Gastroesophageal sphincter (tissue), 4 donors: ENCODE measurements at regions not wholly inside any gene's neighbourhood (a gene's known extent, or its start where the extent isn't known, plus 50 kb on each side); places are given as distances from the start of the nearest gene placed in this dataset.

ENCODE experiments used
- ATAC-seq: fragments of 150-250 bp; one replicate; pipeline ENCODE4 v1.9.1; 2016; ENCODE audit warnings: mild to moderate bottlenecking, moderate library complexity
- H3K27ac ChIP-seq, 4 donors: fragments of 200-600 bp; sonication (generic) in 3 of 4; 1 replicate in 3 of 4; 2 replicates in 1 of 4; pipeline ENCODE4 v1.5.1; 2016 to 2019
- H3K27me3 ChIP-seq: fragments of 200-600 bp; sonication (generic); one replicate; pipeline ENCODE4 v1.5.1; 2019
- H3K36me3 ChIP-seq, 2 donors: fragments of 200-600 bp; sonication (generic); one replicate each; pipeline ENCODE4 v1.5.1; 2019; ENCODE audit warnings: control low read depth in 1 of 2
- H3K4me1 ChIP-seq, 3 donors: fragments of 200-600 bp; sonication (generic); 1 replicate in 2 of 3; 2 replicates in 1 of 3; pipeline ENCODE4 v1.5.1; 2016 to 2019; ENCODE audit warnings: control low read depth in 2 of 3
- H3K4me3 ChIP-seq, 2 donors: fragments of 200-600 bp; sonication (generic); one replicate each; pipeline ENCODE4 v1.5.1; 2019; ENCODE audit warnings: mild to moderate bottlenecking in 1 of 2, moderate library complexity in 1 of 2
- H3K9me3 ChIP-seq, 3 donors: fragments of 200-600 bp; sonication (generic); one replicate each; pipeline ENCODE4 v1.5.1; 2017 to 2019; ENCODE audit warnings: control low read depth in 2 of 3
- CTCF ChIP-seq, 4 experiments: fragments of 200-600 bp in 2 of 4; fragments of 450-650 bp in 2 of 4; sonication (generic) in 1 of 4; IDR thresholded peaks; one replicate each; pipeline ENCODE4 v1.5.1; 2017 to 2019; ENCODE audit warnings: antibody characterized with exemption in 4 of 4, mild to moderate bottlenecking in 2 of 4, moderate library complexity in 2 of 4
- EP300 ChIP-seq: sonication (generic); formaldehyde crosslinking; IDR thresholded peaks from one replicate; pipeline ENCODE4 v1.6.1; 2017; ENCODE audit warnings: antibody characterized with exemption, mild to moderate bottlenecking
- POLR2A ChIP-seq, 2 donors: fragments of 450-650 bp; IDR thresholded peaks; one replicate each; pipeline ENCODE4 v1.6.1; 2017; ENCODE audit warnings: antibody characterized with exemption in 2 of 2, mild to moderate bottlenecking in 2 of 2, moderate library complexity in 1 of 2
- POLR2AphosphoS5 ChIP-seq: sonication (generic); formaldehyde crosslinking; IDR thresholded peaks from one replicate; pipeline ENCODE4 v1.6.1; 2017; ENCODE audit warnings: antibody characterized with exemption
- WGBS, 2 donors: methylation state at CpG; one replicate each; pipeline ENCODE4 v1.1.5; 2018; ENCODE audit warnings: low coverage in 1 of 2; 5-methylcytosine and 5-hydroxymethylcytosine counted together

DNA sequence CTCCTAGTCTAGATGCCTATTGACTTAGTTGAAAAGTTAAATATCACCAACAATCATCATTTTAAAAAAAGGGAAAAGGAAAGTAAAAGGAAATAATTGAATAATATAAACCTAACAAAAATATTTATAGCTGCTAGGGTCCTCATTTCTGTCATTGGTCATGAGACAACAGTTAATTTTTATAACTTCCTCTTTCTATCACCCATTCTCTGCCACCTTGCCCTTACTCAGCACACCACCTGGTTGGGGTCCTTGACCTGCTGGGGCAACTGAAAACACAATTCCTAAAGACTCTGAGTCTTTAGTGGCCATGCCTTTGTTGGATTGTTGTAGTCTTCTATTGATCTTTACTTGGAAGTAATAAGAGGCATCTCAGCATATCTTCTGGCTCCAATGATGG lies 179.5 kb upstream of the MAST4 start:
- H3K36me3 ChIP-seq, result no peaks in the 10 kb centered on the region
- H3K27ac ChIP-seq, result no peak overlapping the region
- no peaks in the 10 kb centered on the region for H3K9me3 ChIP-seq
- no peaks in the 10 kb centered on the region for H3K4me1 ChIP-seq
- H3K27me3 ChIP-seq, result no peaks in the 10 kb centered on the region
- ATAC-seq, result no peak
- no peak overlapping the region for H3K4me3 ChIP-seq
- TF ChIP-seq EP300 (no peak), CTCF (IDR thresholded peaks at IDR 0.05) (no peak), POLR2AphosphoS5 (no peak), POLR2A (IDR thresholded peaks at IDR 0.05) (no peak)

- WGBS, 2 donors, result 38 to 60% methylated on average over 2 of the region's 2 CpGs
- Histone ChIP-seq H3K36me3 (no peaks in the 10 kb centered on the region), H3K27me3 (no peaks in the 10 kb centered on the region), H3K9me3 (peaks cover 0 to 6% (median 0%) of the 10 kb centered on the region in 3 donors), H3K4me1 (no peaks in the 10 kb centered on the region), H3K4me3 (no peak overlapping the region), H3K27ac (no peak overlapping the region)
- ATAC-seq, result no peak
- TF ChIP-seq POLR2A (IDR thresholded peaks at IDR 0.05), result no peak
- no peak for TF ChIP-seq EP300
- no peak for TF ChIP-seq POLR2AphosphoS5
- no peak for TF ChIP-seq CTCF (IDR thresholded peaks at IDR 0.05)
Observed at GRCh38 chr5:66417781-66418180, 178.4 kb upstream of the MAST4 start.

- Histone ChIP-seq H3K36me3 (no peaks in the 10 kb centered on the region), H3K27me3 (no peaks in the 10 kb centered on the region), H3K27ac (no peak overlapping the region), H3K4me1 (no peaks in the 10 kb centered on the region), H3K4me3 (no peak overlapping the region), H3K9me3 (peaks cover 0 to 17% (median 0%) of the 10 kb centered on the region in 3 donors)
- TF ChIP-seq CTCF (IDR thresholded peaks at IDR 0.05) (no peak), POLR2A (IDR thresholded peaks at IDR 0.05) (no peak), POLR2AphosphoS5 (no peak), EP300 (no peak)
- ATAC-seq, result no peak
- 92 to 95% methylated on average over 3 of the region's 3 CpGs for WGBS, 2 donors
Observed at GRCh38 chr5:66423484-66423883, 172.7 kb upstream of the MAST4 start.

DNA sequence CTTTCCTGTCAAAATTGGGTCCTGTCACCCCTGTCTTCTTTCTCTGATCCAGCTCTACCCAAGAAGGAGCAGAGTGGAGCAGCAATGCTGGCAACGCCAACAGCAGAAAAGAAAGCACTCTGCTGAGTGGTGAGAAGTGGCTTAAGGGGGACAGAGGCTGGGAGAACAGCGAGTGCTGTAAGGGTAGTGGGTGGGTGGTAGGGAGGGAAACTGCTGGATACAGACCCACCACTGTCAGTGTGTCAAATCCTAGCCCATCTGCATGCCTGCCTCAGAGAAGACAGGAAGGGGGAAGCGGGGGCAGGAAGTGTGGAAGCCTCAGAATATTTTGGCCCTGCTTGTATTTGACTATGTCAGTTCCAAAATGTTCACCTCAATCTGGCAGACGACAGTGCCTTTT lies 170.4 kb upstream of the MAST4 start:
- H3K27me3 ChIP-seq, result no peaks in the 10 kb centered on the region
- no peak overlapping the region for H3K4me3 ChIP-seq
- peaks cover 0 to 17% (median 0%) of the 10 kb centered on the region in 3 donors for H3K9me3 ChIP-seq
- 57 to 72% methylated on average over 2 to 4 of the region's 4 CpGs for WGBS, 2 donors
- ATAC-seq, result no peak
- no peak overlapping the region for H3K27ac ChIP-seq
- no peaks in the 10 kb centered on the region for H3K4me1 ChIP-seq
- no peak for TF ChIP-seq EP300
- TF ChIP-seq CTCF (IDR thresholded peaks at IDR 0.05), result no peak
- TF ChIP-seq POLR2A (IDR thresholded peaks at IDR 0.05), result no peak
- no peak for TF ChIP-seq POLR2AphosphoS5
- H3K36me3 ChIP-seq, result no peaks in the 10 kb centered on the region

GRCh38 chr5:66426259-66427138 lies 169.7 kb upstream of the MAST4 start:
- no peak overlapping the region for H3K4me3 ChIP-seq
- WGBS, 2 donors, result 60 to 63% methylated on average over 13 to 14 of the region's 16 CpGs
- no peak overlapping the region for H3K27ac ChIP-seq
- H3K27me3 ChIP-seq, result no peaks in the 10 kb centered on the region
- H3K4me1 ChIP-seq, result no peaks in the 10 kb centered on the region
- no peaks in the 10 kb centered on the region for H3K36me3 ChIP-seq
- peaks cover 0 to 17% (median 0%) of the 10 kb centered on the region in 3 donors for H3K9me3 ChIP-seq
- TF ChIP-seq POLR2A (IDR thresholded peaks at IDR 0.05), result no peak
- no peak for TF ChIP-seq POLR2AphosphoS5
- TF ChIP-seq CTCF (IDR thresholded peaks at IDR 0.05), result no peak
- no peak for TF ChIP-seq EP300
- no peak for ATAC-seq
